ENCODE measurements at regions not wholly inside any gene's neighbourhood (a gene's known extent, or its start where the extent isn't known, plus 50 kb on each side); places are given as distances from the start of the nearest gene placed in this dataset.

- DNase-seq, result no peak
These were observed 137.2 kb upstream of the HS3ST1 start for GRCh38 chr4:11565899-11566298.

- no peak for DNase-seq
These were observed 136.5 kb upstream of the HS3ST1 start for GRCh38 chr4:11565213-11565612.

- no peak for DNase-seq
These were observed 135.3 kb upstream of the HS3ST1 start for GRCh38 chr4:11564021-11564420.

- no peak for DNase-seq
These were observed 120.8 kb upstream of the HS3ST1 start for GRCh38 chr4:11549525-11549924.

GRCh38 chr4:11548597-11549082 lies 119.9 kb upstream of the HS3ST1 start:
- DNase-seq, result no peak

GRCh38 chr4:11546391-11547175 lies 117.9 kb upstream of the HS3ST1 start:
- peak in 1 of 2 experiments; percentile 8 for DNase-seq

- DNase-seq, result no peak
These were observed 117.0 kb upstream of the HS3ST1 start for GRCh38 chr4:11545651-11546050.

GRCh38 chr4:11544211-11544610 lies 115.5 kb upstream of the HS3ST1 start:
- DNase-seq, result no peak

- DNase-seq, result no peak
These were observed 115.0 kb upstream of the HS3ST1 start for GRCh38 chr4:11543706-11544105.

- DNase-seq, result no peak
These were observed 114.3 kb upstream of the HS3ST1 start for GRCh38 chr4:11542952-11543351.

- no peak for DNase-seq
These were observed 109.2 kb upstream of the HS3ST1 start for GRCh38 chr4:11537846-11538245.

GRCh38 chr4:11535333-11535732 lies 106.6 kb upstream of the HS3ST1 start:
- DNase-seq, result no peak

- no peak for DNase-seq
These were observed 106.1 kb upstream of the HS3ST1 start for GRCh38 chr4:11534623-11535302.

- no peak for DNase-seq
These were observed 103.4 kb upstream of the HS3ST1 start for GRCh38 chr4:11532138-11532537.

GRCh38 chr4:11529625-11530201 lies 101.0 kb upstream of the HS3ST1 start:
- DNase-seq, result peak in 1 of 2 experiments; percentile 24

GRCh38 chr4:11525085-11525484 lies 96.4 kb upstream of the HS3ST1 start:
- DNase-seq, result no peak

GRCh38 chr4:11518754-11519153 lies 90.1 kb upstream of the HS3ST1 start:
- DNase-seq, result no peak

GRCh38 chr4:11514779-11515419 lies 86.2 kb upstream of the HS3ST1 start:
- no peak for DNase-seq

GRCh38 chr4:11514003-11514402 lies 85.3 kb upstream of the HS3ST1 start:
- no peak for DNase-seq

- no peak for DNase-seq
These were observed 84.2 kb upstream of the HS3ST1 start for GRCh38 chr4:11512871-11513270.

- no peak for DNase-seq
These were observed 82.6 kb upstream of the HS3ST1 start for GRCh38 chr4:11511321-11511720.

GRCh38 chr4:11507920-11508319 lies 79.2 kb upstream of the HS3ST1 start:
- peak in 1 of 2 experiments; percentile 22 for DNase-seq

- no peak for DNase-seq
These were observed 77.5 kb upstream of the HS3ST1 start for GRCh38 chr4:11506194-11506593.
